Pancreas (tissue), 10 donors: ENCODE measurements at regions not wholly inside any gene's neighbourhood (a gene's known extent, or its start where the extent isn't known, plus 50 kb on each side); places are given as distances from the start of the nearest gene placed in this dataset.

Experiments used
- ATAC-seq, 4 donors: fragments of 200-7000 bp; cut with Tn5 transposase; one replicate each; pipeline versions ENCODE4 v1.8.0 to v1.9.1; 2020; ENCODE audit warnings: mild to moderate bottlenecking in 4 of 4, moderate library complexity in 4 of 4
- DNase-seq, 6 donors: peaks; one replicate each; pipeline ENCODE4 v3.0.0-alpha.2; 2020
- FAIRE-seq: peaks from 2 replicates; lab custom pipeline; 2012; peaks lifted over from hg19 to GRCh38; lab: Jason Lieb, UNC
- H3K27ac ChIP-seq, 4 donors: fragments of 200-600 bp; sonication (generic); 1 replicate in 3 of 4; 2 replicates in 1 of 4; pipeline versions ENCODE4 v1.5.0 to v1.8.0; 2020
- H3K27me3 ChIP-seq, 4 donors: fragments of 200-600 bp; one replicate each; pipeline ENCODE4 v1.8.0; 2021
- H3K36me3 ChIP-seq, 3 donors: fragments of 200-600 bp; sonication (generic) in 1 of 3; one replicate each; pipeline versions ENCODE4 v1.5.0 to v1.8.0; 2020 to 2021
- H3K4me1 ChIP-seq, 3 donors: fragments of 200-600 bp; one replicate each; pipeline ENCODE4 v1.8.0; 2021
- H3K4me3 ChIP-seq, 4 donors: fragments of 200-600 bp; sonication (generic) in 2 of 4; one replicate each; pipeline versions ENCODE4 v1.5.0 to v1.8.0; 2020 to 2021
- H3K9me3 ChIP-seq, 4 donors: fragments of 200-600 bp; one replicate each; pipeline ENCODE4 v1.8.0; 2021
- CTCF ChIP-seq, 4 donors: fragments of 200-600 bp; sonication (generic) in 3 of 4; IDR thresholded peaks; one replicate each; pipeline versions ENCODE4 v1.5.0 to v1.8.0; 2021; ENCODE audit warnings: antibody characterized with exemption in 4 of 4
- WGBS, 2 donors: extraction: QIAGEN DNeasy Blood & Tissue Kit; methylation state at CpG; one replicate each; pipeline ENCODE4 v1.1.7; 2013; 5-methylcytosine and 5-hydroxymethylcytosine counted together
- intact Hi-C, 3 donors: fragments of 100-400 bp; cut with DNase I; formaldehyde crosslinking; loops; one replicate each; pipeline versions ENCODE4 v1.11.1 to v1.14.2; 2022
- donor health status: healthy with polysubstance abuse.
- donor health status: DM: no; HTN: no; CAD: no; lungs with moderate emphysema.
- donor health status: DM: no; HTN: no; CAD: no.
- donor health status: control.
- donor health status: control.
- donor health status: Bipolar disorder and iron deficiency.
- donor health status: DM: yes; HTN: yes; CAD: no.
- donor health status: DM: no; HTN: no; CAD: no.
- donor health status: DM: no; HTN: no; CAD: no.
- donor health status: DM: yes; HTN: yes; CAD: no.

GRCh38 chr5:89004379-89004778 lies 121.4 kb upstream of the MEF2C start:
- FAIRE-seq (no peak), DNase-seq (no peak), ATAC-seq (peak in 1 of 4 donors; percentile 73)
- no peaks in the 10 kb centered on the region for H3K4me1 ChIP-seq
- peaks cover 0 to 4% (median 0%) of the 10 kb centered on the region in 4 donors for H3K27me3 ChIP-seq
- 22 to 25% methylated on average over 3 of the region's 3 CpGs for WGBS, 2 donors
- no peaks in the 10 kb centered on the region for H3K9me3 ChIP-seq
- TF ChIP-seq CTCF (IDR thresholded peaks at IDR 0.05), result no peak
- no peaks in the 10 kb centered on the region for H3K36me3 ChIP-seq
- no peak overlapping the region for H3K4me3 ChIP-seq
- intact Hi-C loops, result no loop called here
- no peak overlapping the region for H3K27ac ChIP-seq

GRCh38 chr5:89003563-89004036 lies 120.6 kb upstream of the MEF2C start:
- H3K4me1 ChIP-seq, result no peaks in the 10 kb centered on the region
- no peak overlapping the region for H3K27ac ChIP-seq
- ATAC-seq (no peak), FAIRE-seq (no peak), DNase-seq (peak in 1 of 6 donors; percentile 59)
- 96 to 97% methylated on average over 38 to 47 of the region's 47 CpGs for WGBS, 2 donors
- H3K4me3 ChIP-seq, result no peak overlapping the region
- intact Hi-C loops, result no loop called here
- no peak for TF ChIP-seq CTCF (IDR thresholded peaks at IDR 0.05)
- no peaks in the 10 kb centered on the region for H3K9me3 ChIP-seq
- H3K27me3 ChIP-seq, result peaks cover 0 to 4% (median 0%) of the 10 kb centered on the region in 4 donors
- no peaks in the 10 kb centered on the region for H3K36me3 ChIP-seq

- DNase-seq, result no peak
- FAIRE-seq, result peak; percentile 34
- no peak for TF ChIP-seq CTCF (IDR thresholded peaks at IDR 0.05)
Measured at GRCh38 chr5:88999853-89000252, 116.9 kb upstream of the MEF2C start.

GRCh38 chr5:88997937-88998336 lies 115.0 kb upstream of the MEF2C start:
- no peaks in the 10 kb centered on the region for H3K36me3 ChIP-seq
- FAIRE-seq (no peak), DNase-seq (no peak), ATAC-seq (peak in 1 of 4 donors; percentile 24)
- WGBS, 2 donors, result 20 to 22% methylated on average over 2 of the region's 2 CpGs
- H3K27ac ChIP-seq, result no peak overlapping the region
- H3K9me3 ChIP-seq, result no peaks in the 10 kb centered on the region
- H3K27me3 ChIP-seq, result peaks cover 0 to 4% (median 0%) of the 10 kb centered on the region in 4 donors
- H3K4me1 ChIP-seq, result no peaks in the 10 kb centered on the region
- no peak for TF ChIP-seq CTCF (IDR thresholded peaks at IDR 0.05)
- H3K4me3 ChIP-seq, result no peak overlapping the region
- intact Hi-C loops, result no loop called here

More at GRCh38 chr5:88999853-89000252, 116.9 kb upstream of the MEF2C start:
- Histone ChIP-seq H3K36me3 (no peaks in the 10 kb centered on the region), H3K4me3 (no peak overlapping the region), H3K27me3 (peaks cover 0 to 4% (median 0%) of the 10 kb centered on the region in 4 donors), H3K27ac (no peak overlapping the region), H3K9me3 (no peaks in the 10 kb centered on the region), H3K4me1 (no peaks in the 10 kb centered on the region)
- intact Hi-C loops, result no loop called here
- ATAC-seq, result no peak

GRCh38 chr5:88984040-88984439 lies 101.1 kb upstream of the MEF2C start:
- DNase-seq (no peak), ATAC-seq (no peak), FAIRE-seq (no peak)
- intact Hi-C loops, result no loop called here
- WGBS, 2 donors, result 57 to 58% methylated on average over 1 of the region's 1 CpG
- no peak for TF ChIP-seq CTCF (IDR thresholded peaks at IDR 0.05)
- no peaks in the 10 kb centered on the region for H3K9me3 ChIP-seq
- no peak overlapping the region for H3K4me3 ChIP-seq
- H3K27ac ChIP-seq, result no peak overlapping the region
- H3K27me3 ChIP-seq, result no peaks in the 10 kb centered on the region
- no peaks in the 10 kb centered on the region for H3K4me1 ChIP-seq
- H3K36me3 ChIP-seq, result no peaks in the 10 kb centered on the region
